AG09309 (cell line): ENCODE measurements at regions not wholly inside any gene's neighbourhood (a gene's known extent, or its start where the extent isn't known, plus 50 kb on each side); places are given as distances from the start of the nearest gene placed in this dataset.

Experiments
- DNase-seq: peaks from one replicate; pipeline ENCODE4 v3.0.0-alpha.2; 2010; ENCODE audit warnings: low read depth
- H3K4me3 ChIP-seq: 2 replicates; pipeline ENCODE4 v1.5.1; 2011; ENCODE audit warnings: mild to moderate bottlenecking, low read depth, low read length, moderate library complexity; ENCODE audit not compliant: control insufficient read depth
- TF ChIP-seq, protein P1 (sequence below): IDR thresholded peaks from 2 replicates; pipeline ENCODE4 v1.5.1; 2011; ENCODE audit warnings: mild to moderate bottlenecking, low read depth, low read length, inconsistent platforms; ENCODE audit not compliant: insufficient read depth, control insufficient read depth; ENCODE audit errors: missing control alignments

DNA sequence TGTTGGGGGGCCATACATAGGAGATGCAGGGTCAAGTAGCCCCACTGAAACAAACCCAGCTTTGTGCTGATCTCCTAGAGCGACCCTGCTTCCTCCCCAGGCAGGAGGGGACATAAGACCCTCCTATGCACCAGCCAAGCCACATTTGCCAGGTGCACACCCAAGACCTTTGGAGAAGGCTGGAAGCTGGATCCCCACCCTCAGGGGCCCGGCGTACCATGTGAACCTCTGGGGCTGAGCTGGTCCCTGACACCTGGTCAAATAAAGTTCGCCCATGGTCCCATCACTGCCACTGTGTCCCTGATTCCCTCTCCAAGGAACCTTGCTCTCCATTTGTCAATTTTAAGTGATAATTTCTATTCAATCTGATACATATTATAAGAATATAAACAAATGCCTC, 162.1 kb upstream of the VASH1 start:
- DNase-seq, result no peak
- no peak overlapping the region for H3K4me3 ChIP-seq
- TF ChIP-seq, protein P1, sequence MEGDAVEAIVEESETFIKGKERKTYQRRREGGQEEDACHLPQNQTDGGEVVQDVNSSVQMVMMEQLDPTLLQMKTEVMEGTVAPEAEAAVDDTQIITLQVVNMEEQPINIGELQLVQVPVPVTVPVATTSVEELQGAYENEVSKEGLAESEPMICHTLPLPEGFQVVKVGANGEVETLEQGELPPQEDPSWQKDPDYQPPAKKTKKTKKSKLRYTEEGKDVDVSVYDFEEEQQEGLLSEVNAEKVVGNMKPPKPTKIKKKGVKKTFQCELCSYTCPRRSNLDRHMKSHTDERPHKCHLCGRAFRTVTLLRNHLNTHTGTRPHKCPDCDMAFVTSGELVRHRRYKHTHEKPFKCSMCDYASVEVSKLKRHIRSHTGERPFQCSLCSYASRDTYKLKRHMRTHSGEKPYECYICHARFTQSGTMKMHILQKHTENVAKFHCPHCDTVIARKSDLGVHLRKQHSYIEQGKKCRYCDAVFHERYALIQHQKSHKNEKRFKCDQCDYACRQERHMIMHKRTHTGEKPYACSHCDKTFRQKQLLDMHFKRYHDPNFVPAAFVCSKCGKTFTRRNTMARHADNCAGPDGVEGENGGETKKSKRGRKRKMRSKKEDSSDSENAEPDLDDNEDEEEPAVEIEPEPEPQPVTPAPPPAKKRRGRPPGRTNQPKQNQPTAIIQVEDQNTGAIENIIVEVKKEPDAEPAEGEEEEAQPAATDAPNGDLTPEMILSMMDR, result no peak

DNA sequence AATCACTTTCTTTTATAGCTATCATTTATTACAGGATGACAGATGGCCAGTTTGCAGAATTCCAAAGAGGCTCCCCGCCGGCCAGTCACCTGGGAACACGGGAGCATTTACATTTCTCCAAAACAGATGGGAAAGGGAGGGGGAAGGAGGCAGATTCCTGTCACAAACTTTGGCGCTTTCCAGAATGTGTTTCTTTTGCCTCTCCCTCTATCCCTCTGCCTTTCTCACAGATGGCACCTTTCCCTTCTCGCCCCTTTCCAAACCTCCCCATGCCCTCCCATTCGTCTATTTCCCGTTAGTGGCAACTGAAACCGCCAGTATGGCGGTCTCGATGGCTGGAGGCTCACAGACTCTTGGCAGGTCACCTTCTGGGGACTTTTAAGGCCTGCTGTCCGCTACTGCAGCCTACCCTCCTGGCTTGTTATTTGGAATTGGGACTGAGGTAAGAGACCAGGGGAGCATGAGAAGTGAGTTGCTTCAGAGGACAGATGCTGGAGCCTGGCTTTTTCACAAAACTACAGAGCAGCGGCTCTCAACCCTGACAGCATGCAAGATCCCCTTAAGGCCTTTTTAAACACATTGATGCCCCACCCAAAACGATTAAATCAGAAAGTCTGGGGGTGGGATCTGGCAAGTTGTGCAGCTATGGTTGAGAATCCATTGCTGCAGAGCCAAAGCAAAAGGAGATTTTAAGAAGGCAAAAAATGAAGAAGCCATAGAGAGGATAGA, 161.5 kb upstream of the VASH1 start:
- H3K4me3 ChIP-seq, result no peak overlapping the region
- TF ChIP-seq, protein P1, result no peak
- DNase-seq, result no peak

DNA sequence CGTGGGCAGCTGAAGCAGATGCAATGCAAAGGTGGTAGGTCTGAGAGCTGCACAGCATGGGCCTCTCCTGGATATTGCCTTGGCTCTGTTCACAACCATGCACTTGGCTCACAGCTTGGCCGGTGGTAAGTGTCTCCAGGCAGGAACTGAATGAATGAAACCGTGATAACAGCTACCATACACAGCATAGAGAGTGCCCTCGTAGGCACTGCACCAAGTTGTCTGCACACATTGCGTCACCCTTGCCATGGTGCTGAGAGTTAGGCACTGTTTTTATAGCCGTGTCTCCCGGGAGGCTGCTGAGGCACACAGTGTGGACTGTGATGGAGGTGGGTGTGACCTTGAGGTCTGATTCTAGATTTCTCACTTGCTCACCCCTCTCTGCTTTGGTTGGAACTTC, 157.6 kb upstream of the VASH1 start:
- TF ChIP-seq, protein P1, result no peak
- DNase-seq, result no peak
- no peak overlapping the region for H3K4me3 ChIP-seq

DNA sequence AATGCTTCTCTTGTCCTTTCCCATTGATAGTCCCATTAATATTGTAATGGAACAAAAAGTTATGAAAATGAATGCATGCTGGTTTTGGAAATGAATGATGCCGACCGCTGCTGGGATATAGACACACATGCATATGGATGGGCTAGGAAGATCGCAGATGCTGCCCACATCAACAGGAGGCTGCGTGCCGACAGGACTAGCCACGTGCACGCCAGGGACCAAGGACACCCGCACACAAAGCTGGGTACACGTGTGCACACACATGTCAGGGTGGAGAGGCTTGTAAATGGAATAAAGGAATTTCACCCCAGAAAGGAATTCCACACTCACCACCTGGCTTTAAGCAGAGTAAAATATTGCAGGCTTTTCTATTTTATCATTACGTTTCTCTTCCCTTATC, 153.8 kb upstream of the VASH1 start:
- no peak overlapping the region for H3K4me3 ChIP-seq
- DNase-seq, result no peak
- TF ChIP-seq, protein P1, result no peak

DNA sequence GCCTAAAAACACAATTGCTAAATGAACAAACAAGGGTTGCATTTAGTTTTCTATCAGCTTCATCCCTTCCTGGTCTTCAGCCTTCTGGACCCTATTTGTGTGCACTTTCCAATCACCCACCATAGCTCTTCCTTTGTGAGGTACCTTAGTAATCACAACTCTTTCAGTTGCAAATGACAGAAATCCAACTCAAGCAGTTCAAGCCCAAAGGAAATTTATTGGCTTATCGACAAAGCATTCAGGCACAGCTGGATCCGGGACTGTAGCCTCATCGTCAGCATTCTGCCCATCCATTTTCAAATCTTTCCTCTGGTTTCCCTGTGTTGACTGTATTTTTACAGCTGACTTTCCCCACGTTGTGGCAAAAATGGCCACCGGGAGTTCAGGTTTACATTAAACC, 148.6 kb upstream of the VASH1 start:
- no peak for DNase-seq
- no peak overlapping the region for H3K4me3 ChIP-seq
- TF ChIP-seq, protein P1, result no peak

DNA sequence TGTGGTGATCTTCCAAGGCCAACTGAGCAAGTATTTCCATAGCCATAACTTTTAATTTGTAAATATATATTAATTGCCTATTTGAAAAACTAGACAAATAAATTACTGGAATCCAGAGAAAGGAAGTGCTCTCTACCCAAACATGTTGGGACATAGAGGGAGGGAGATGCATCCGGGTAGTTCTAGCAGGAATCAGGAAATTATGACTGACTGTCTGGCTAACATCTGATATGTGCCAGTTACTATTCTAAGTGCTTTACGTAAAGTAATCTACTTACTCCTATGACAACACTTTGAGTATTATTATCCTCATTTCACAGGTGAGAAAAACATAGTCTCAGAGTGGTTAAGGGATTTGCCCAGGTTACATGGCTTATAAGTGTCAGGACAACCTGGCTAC, 147.7 kb upstream of the VASH1 start:
- TF ChIP-seq, protein P1, result no peak
- no peak for DNase-seq
- no peak overlapping the region for H3K4me3 ChIP-seq
